ENCODE measurements at regions not wholly inside any gene's neighbourhood (a gene's known extent, or its start where the extent isn't known, plus 50 kb on each side); places are given as distances from the start of the nearest gene placed in this dataset.
"Not testable (repeated sequence)": the region's sequence is repeated elsewhere in the genome, so short reads cannot be mapped to it uniquely, and the experiment has no call there.

DNA sequence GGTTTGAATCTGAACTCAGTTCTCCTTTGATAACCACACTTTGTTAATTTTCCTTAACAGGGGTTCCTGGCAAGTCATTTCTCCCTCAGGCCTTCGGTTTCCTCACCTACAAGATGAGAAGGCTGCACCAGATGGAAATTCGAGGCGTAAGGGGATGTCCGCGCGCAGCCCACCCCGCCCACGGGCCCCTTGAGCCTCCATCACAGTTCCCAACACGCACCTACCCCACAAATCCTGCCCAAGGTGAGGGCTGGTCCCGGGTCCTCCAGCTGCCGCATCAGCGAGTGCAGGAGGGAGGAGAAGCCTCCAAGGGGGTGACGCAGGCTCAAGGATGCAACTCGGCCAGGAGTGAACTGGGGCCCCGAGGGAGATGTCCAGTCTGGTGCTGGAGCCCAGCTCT is 166.9 kb upstream of the TP53TG3C start:
- TF ChIP-seq POLR2A (IDR thresholded peaks at IDR 0.05): not testable (repeated sequence)
- TF ChIP-seq, protein P1, sequence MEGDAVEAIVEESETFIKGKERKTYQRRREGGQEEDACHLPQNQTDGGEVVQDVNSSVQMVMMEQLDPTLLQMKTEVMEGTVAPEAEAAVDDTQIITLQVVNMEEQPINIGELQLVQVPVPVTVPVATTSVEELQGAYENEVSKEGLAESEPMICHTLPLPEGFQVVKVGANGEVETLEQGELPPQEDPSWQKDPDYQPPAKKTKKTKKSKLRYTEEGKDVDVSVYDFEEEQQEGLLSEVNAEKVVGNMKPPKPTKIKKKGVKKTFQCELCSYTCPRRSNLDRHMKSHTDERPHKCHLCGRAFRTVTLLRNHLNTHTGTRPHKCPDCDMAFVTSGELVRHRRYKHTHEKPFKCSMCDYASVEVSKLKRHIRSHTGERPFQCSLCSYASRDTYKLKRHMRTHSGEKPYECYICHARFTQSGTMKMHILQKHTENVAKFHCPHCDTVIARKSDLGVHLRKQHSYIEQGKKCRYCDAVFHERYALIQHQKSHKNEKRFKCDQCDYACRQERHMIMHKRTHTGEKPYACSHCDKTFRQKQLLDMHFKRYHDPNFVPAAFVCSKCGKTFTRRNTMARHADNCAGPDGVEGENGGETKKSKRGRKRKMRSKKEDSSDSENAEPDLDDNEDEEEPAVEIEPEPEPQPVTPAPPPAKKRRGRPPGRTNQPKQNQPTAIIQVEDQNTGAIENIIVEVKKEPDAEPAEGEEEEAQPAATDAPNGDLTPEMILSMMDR (IDR thresholded peaks at IDR 0.05): not testable (repeated sequence)

Data from breast epithelium (tissue), 3 donors.